GM18870 (cell line): ENCODE measurements at regions not wholly inside any gene's neighbourhood (a gene's known extent, or its start where the extent isn't known, plus 50 kb on each side); places are given as distances from the start of the nearest gene placed in this dataset.

ENCODE experiments used
- ATAC-seq: cut with Tn5 transposase; IDR thresholded peaks from one replicate; pipeline ENCODE4 v1.9.1; 2021; ENCODE audit warnings: moderate library complexity; ENCODE audit not compliant: unreplicated experiment

- no peak for ATAC-seq
Measured at GRCh38 chr3:106792716-106793115, 584.5 kb upstream of the CCDC54 start.

DNA sequence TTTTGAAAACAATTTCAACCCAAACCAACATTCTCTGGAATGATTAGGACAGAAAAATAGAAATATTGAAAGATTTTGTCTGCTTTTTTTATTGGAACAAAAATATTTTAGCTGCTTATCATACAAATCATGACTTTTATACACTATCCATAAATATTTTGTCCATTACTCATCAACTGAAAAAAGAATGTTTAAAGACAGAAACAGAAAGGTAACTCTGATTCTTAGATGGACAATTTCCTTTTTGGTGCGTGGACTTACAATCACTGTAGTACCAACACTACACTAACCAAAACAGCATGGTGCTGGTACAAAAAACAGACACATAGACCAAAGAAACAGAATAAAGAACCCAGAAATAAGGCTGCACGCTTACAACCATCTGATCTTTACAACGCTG is 582.8 kb upstream of the CCDC54 start:
- no peak for ATAC-seq

DNA sequence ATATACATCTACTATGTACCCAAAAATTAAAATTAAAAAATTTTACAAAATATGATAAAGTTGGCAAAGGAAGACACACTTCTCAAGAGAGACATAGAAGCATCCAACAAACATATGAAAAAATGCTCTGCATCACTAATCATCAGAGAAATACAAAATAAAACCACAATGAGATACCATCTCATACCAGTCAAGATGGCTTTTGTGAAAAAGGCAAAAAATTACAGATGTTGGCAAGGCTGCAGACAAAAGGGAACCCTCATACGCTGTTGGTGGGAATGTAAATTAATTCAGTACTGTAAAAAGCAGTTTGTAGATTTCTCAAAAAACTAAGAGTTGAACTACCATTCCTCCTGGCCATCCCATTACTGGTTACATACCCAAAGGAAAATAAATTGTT is 581.7 kb upstream of the CCDC54 start:
- no peak for ATAC-seq

DNA sequence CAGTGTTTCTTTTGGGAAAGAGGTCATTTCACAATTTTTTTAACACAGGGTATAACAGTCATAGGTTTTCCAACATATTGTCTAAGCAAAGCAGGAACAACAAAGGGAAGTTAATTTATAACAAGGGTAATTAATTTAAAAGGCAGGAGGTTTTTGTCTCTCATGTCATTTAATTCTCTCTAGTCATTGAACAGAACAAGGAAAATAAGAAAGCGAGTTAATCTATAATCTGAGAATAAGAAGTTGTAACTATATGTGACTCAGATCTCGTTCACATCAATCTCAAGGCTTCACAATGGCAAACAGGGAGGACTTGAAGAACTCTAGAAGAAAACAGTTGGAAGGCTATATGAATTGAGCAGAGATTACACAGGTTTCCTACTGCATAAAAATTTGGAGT is 579.8 kb upstream of the CCDC54 start:
- no peak for ATAC-seq

DNA sequence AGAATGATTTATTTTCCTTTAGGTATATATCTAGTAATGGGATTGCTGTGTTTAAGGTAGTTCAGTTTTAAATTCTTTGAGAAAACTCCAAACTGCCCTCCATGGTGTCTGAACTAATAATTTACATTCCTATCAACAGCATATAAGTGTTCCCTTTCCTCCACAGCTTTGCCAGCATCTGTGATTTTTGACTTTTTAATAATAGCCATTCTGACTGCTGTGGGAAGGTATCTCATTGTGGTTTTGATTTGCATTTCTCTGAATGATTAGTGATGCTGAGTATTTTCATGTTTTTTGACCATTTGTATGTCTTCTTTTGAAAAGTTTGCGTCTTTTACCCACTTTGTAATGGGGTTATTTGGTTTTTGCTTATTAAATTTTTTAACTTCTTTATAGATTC is 571.6 kb upstream of the CCDC54 start:
- no peak for ATAC-seq

- ATAC-seq = no peak
Measured at GRCh38 chr3:106806964-106807363, 570.3 kb upstream of the CCDC54 start.

DNA sequence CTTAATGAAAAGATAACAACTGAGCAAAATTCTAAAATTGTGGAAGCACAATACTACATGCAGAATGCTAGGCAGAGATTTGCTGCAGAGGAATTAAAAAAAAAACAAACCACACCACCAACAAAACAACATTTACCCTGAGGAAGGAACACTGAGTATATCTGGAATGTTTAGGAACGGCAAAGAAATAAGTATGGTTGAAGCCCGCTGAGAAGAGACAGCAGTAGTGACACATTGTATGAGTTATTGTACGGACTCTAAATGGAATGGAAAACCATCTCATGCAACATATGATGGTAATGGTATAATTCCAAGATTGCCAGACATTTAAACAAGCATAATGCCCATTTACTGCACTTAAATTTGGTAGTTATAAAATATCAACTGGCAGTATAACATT is 568.2 kb upstream of the CCDC54 start:
- ATAC-seq = no peak

- no peak for ATAC-seq
Measured at GRCh38 chr3:106809623-106810299, 567.5 kb upstream of the CCDC54 start.

GRCh38 chr3:106810300-106810875 is 566.9 kb upstream of the CCDC54 start:
- no peak for ATAC-seq

GRCh38 chr3:106811376-106811775 is 565.9 kb upstream of the CCDC54 start:
- ATAC-seq = no peak

GRCh38 chr3:106813742-106814141 is 563.5 kb upstream of the CCDC54 start:
- no peak for ATAC-seq

- no peak for ATAC-seq
Measured at GRCh38 chr3:106814231-106814630, 563.0 kb upstream of the CCDC54 start.

- no peak for ATAC-seq
Measured at GRCh38 chr3:106816838-106817237, 560.4 kb upstream of the CCDC54 start.

GRCh38 chr3:106817706-106818105 is 559.5 kb upstream of the CCDC54 start:
- ATAC-seq = no peak

DNA sequence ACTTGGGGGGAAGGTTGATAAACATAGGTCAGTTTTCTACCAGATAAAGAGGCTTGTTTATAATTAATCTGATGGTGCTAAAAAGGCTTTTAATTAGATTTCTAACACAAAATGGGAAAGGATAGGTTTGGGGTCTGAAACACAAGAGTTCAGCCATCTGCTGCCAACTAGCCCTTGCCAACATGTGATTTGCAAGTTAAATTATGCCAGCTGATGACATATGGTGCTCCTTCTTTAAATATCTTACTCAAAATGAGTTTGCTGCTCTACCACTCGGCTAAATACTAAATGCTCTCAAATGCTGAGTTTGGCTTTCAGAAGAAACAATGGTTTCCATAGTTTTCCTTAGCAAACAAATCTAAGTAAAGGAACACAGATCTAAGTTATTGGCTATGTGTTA is 557.8 kb upstream of the CCDC54 start:
- no peak for ATAC-seq

- ATAC-seq = no peak
Measured at GRCh38 chr3:106820726-106821362, 556.4 kb upstream of the CCDC54 start.

DNA sequence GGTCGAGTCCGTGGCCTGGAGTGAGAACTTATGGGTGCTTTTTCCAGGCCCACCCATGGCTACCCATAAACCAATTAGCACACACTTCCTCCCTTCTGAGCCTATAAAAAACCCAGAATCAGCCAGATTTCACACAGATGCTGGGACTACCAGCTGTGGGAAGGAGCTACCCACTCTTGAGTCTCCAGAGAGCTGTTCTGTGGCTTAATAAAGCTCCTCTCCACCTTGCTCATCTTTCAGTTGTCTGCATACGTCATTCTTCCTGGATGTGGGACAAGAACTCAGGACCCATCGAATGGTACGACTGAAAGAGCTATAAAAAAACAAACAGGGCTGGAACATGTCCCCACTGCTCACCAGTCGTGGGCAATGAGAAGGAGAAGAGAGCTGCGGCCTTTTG is 555.4 kb upstream of the CCDC54 start:
- no peak for ATAC-seq

DNA sequence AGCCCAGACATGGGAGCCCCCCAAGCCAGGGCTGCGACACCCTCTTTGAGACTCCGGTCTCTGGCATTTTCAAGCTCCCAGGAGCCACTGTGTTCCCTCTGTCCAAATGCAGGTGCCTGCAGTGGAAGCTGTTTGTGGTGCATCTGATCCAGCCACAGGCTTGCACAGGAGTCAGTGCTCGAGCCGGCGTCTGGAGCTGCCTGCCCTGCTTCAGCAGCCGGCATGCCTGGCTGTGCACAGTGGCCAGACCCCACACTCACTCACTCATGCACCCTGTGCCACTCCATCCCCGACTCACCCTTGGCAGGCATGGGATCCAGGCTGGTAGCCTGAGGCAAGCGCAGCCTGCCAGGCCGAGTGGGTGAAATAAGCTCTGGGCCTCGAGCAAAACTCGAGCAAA is 555.0 kb upstream of the CCDC54 start:
- no peak for ATAC-seq

- ATAC-seq = no peak
Measured at GRCh38 chr3:106823701-106824100, 553.5 kb upstream of the CCDC54 start.

DNA sequence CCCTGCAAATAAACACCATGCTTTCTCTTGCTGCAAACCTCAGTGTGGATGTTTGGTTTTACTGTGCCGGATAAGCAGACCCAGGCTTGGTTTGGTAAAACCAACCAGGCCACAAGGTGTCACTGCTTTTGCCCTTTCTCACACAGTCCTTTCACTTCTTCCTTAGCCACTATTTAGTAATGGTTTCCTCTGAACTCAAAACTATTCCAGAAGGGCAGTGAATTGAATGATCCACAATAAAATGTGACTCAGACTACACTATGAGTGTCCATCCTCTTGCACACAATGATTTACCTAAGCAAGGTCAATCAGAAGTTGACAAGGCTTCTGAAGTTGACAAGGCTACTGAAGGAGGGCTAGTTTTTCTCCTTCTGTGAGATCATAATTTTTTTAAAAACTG is 552.4 kb upstream of the CCDC54 start:
- ATAC-seq = no peak

GRCh38 chr3:106825962-106826605 is 551.2 kb upstream of the CCDC54 start:
- ATAC-seq = no peak

DNA sequence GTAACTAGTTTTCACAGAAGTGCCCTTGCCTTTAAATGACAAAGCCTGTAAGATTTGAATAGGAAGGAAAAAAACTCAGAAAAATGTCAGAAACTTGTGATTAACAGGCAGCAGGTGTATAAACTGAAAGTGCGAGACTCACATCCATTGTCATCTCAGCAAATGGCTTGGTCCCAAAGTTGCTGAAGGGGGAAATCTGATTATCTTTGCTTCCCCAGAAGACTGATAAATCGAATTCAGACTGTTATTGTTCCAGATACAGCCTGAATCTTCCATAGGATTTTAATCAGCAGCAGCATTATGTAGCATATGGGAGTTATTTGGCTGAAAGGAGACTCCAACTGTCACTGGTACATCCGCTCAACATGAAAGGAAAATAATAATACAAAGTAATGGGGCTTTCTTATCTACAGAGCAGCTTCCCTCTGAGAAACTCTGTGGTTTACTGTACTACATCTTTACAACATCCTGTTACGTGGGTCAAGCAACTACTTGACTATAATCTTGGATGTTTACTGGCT is 550.4 kb upstream of the CCDC54 start:
- ATAC-seq = no peak
